ENCODE measurements at regions not wholly inside any gene's neighbourhood (a gene's known extent, or its start where the extent isn't known, plus 50 kb on each side); places are given as distances from the start of the nearest gene placed in this dataset.
"Not testable (repeated sequence)": the region's sequence is repeated elsewhere in the genome, so short reads cannot be mapped to it uniquely, and the experiment has no call there.

DNA sequence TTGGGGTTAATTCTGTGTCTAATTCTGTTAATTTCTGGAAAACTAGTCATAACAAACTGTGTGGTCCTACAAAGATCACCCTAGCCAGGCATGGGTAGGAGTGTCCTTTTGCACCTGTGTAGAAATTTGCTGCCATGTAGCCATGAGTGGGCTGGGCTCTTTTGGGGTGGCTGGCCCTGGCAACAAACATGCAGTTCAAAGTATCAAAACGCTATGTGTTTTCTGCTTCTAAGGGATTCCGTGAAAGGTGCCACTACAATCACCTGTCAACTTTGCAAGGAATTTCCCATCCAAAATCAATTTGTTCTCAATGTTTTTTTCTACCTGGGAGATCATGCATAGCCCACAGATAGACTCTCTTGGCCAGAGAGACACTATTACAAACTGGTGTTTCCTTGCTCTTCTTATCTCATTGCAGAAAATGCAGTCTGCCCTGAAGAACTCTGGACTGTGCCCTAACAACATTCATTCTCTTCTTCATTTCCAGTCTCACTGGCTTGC, 537.7 kb upstream of the ID2 start:
- TF ChIP-seq, protein P1, sequence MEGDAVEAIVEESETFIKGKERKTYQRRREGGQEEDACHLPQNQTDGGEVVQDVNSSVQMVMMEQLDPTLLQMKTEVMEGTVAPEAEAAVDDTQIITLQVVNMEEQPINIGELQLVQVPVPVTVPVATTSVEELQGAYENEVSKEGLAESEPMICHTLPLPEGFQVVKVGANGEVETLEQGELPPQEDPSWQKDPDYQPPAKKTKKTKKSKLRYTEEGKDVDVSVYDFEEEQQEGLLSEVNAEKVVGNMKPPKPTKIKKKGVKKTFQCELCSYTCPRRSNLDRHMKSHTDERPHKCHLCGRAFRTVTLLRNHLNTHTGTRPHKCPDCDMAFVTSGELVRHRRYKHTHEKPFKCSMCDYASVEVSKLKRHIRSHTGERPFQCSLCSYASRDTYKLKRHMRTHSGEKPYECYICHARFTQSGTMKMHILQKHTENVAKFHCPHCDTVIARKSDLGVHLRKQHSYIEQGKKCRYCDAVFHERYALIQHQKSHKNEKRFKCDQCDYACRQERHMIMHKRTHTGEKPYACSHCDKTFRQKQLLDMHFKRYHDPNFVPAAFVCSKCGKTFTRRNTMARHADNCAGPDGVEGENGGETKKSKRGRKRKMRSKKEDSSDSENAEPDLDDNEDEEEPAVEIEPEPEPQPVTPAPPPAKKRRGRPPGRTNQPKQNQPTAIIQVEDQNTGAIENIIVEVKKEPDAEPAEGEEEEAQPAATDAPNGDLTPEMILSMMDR (conservative IDR thresholded peaks at IDR 0.05; ENCODE audit: control insufficient read depth, insufficient read depth, low read depth, low read length), result no peak
- DNase-seq (ENCODE audit: low read depth), result no peak
- H3K4me3 ChIP-seq (ENCODE audit: control insufficient read depth, low read depth, low read length), result no peak overlapping the region

DNA sequence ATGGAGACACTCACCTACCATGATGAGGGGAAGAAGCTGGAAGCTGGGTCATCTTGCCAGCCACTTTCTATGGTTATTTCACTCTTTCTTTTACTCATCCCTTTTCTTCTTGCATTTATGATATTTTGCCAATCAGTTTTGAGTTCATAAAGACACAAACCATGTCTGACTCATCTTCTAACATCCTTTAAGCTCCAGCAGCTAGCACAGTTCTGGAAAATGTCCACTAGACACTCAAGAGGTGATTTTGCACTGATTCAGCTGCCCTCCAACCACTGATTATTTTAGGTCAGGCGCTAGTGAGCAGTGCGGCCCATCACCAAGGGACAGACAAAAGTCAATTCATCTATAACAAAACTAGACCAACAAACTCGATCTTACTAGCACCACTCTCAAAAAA, 537.1 kb upstream of the ID2 start:
- no peak overlapping the region for H3K4me3 ChIP-seq (ENCODE audit: control insufficient read depth, low read depth, low read length)
- TF ChIP-seq, protein P1 (conservative IDR thresholded peaks at IDR 0.05; ENCODE audit: control insufficient read depth, insufficient read depth, low read depth, low read length), result no peak
- peak; percentile 93 for DNase-seq (ENCODE audit: low read depth)

DNA sequence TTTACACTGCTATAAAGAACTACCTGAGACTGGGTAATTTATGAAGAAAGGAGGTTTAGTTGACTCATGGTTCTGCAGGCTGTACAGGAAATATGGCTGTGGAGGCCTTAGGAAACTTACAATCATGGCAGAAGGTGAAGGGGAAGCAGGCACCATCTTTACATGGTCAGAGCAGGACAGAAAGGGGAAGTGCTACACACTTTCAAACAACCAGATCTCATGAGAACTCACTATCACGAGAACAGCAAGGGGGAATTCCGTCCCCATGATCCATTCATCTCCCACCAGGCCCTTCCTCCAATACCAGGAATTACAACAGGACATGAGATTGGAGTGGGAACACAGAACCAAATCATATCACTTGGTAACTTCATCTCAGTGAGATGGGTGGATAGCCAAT, 536.5 kb upstream of the ID2 start:
- DNase-seq (ENCODE audit: low read depth); H3K4me3 ChIP-seq (ENCODE audit: control insufficient read depth, low read depth, low read length): not testable (repeated sequence)

DNA sequence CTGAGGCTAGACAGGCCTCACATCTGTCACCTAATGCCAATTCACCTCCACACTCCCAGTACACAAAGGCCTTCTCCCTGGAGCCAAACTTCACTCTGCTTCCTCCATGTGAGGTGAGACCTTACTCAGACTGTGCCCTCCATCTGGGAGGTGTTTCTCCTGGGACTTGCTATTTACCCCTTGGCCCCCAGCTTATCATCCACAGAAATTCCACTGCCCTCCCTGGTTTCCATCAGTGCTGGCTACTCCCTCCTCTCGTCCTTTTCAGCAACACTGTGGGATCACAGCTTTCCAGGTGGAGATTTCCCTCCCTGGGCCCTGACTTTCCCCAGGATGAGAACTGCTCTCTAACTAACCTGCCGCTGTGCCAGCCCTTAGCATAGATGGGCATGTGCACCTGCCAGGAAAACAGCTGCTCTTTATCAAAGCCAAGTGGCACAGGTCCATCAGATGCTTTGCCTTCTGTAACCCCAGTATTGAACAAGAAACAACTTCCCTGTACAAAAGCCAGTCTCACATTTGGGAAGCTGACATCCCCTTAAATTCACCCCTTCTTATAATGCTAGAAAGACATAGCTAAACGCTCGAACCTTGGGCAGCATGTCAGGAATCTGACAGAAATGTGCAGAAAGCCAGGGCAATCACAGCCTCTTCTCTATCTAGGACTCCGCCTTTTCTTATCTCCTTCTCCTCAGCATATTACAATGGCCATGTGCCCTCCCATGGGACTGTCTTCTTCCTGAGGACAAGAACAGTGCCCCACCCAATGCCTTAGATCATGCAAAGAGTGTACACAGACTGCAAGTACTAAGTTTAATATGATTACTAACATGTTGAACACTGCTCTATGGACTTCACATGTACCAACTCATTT, 535.5 kb upstream of the ID2 start:
- H3K4me3 ChIP-seq (ENCODE audit: control insufficient read depth, low read depth, low read length), result no peak overlapping the region
- TF ChIP-seq, protein P1 (conservative IDR thresholded peaks at IDR 0.05; ENCODE audit: control insufficient read depth, insufficient read depth, low read depth, low read length), result no peak
- no peak for DNase-seq (ENCODE audit: low read depth)

DNA sequence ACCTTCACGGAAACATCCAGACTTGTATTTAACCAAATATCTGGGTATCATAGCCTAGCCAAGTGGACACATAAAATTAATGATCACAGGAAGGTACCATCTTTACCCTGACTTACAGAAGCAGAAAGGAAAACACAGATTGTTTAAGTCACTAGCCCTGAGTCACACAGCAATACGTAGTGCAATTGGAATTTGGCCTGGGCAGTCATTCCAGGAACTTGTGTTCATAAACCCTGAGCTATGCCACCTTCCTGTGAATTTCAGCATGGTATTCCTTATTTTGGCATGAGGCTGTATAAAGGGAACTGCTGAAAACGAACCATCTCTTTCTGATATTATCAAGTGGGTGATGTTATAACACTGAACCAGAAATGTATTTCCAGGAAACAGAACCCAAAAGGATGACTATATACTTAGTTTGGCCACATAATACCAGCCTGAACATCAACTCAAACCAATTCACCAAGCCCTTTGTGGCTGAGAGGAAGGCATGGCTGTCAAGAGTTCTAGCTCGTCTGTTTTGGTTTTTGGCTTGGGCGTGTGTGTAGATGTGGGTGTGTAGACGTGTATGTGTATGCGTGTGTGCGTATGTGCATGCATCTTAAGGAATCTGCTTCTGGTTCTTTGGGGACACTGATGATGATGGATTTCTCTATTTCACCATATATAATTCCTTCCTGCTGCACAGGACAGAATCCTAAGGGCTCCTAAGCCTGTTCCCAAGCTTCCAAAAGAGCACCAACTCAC, 533.4 kb upstream of the ID2 start:
- no peak overlapping the region for H3K4me3 ChIP-seq (ENCODE audit: control insufficient read depth, low read depth, low read length)
- peak; percentile 91 for DNase-seq (ENCODE audit: low read depth)
- TF ChIP-seq, protein P1 (conservative IDR thresholded peaks at IDR 0.05; ENCODE audit: control insufficient read depth, insufficient read depth, low read depth, low read length), result no peak

DNA sequence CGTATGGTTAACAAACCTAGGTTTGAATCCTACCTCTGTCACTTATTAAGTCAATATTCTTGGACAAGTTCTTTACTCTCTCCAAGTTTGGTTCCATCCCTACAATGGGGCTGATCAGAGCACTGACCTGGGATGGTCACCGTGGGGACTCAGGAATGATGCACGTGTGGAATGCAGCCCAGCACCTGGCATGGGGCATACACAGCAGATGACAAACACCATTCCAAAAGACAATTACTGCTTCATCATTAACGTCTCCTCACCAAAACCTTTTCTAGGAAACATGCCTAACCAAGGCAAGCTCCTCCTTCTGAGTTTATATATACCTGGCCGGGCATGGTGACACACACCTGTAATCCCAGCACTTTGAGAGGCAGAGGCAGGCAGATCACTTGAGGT, 532.9 kb upstream of the ID2 start:
- TF ChIP-seq, protein P1 (conservative IDR thresholded peaks at IDR 0.05; ENCODE audit: control insufficient read depth, insufficient read depth, low read depth, low read length), result no peak
- no peak for DNase-seq (ENCODE audit: low read depth)
- H3K4me3 ChIP-seq (ENCODE audit: control insufficient read depth, low read depth, low read length), result no peak overlapping the region

DNA sequence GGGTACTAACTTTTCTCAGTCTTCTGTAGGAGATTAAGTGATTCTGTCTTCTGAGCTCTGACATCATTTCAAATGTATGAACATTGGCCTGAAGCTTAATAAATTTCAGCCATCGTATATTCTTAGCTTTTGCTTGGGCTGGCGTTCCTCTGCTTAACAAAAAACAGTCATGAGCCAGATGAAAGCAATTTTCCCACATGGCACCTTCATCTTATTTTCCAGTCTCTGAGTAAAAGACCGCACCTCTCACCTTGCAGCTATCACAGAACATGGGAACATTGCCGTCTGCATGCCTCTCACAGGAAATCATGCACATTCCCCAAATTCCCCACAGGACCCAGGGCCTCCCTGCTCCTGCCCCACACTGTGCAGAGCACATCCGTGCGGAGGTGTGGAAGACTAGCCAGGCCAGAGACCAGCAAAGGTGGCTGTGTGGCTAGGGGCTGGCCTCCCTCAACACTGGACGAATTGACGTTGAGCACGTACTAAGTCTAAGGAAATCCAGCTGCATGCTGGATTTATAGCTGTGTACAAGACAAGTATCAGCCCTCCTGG, 531.8 kb upstream of the ID2 start:
- H3K4me3 ChIP-seq (ENCODE audit: control insufficient read depth, low read depth, low read length), result no peak overlapping the region
- TF ChIP-seq, protein P1 (conservative IDR thresholded peaks at IDR 0.05; ENCODE audit: control insufficient read depth, insufficient read depth, low read depth, low read length), result no peak
- peak; percentile 49 for DNase-seq (ENCODE audit: low read depth)

Measured in fibroblast of mammary gland (primary cell).